Fibroblast of lung (primary cell): ENCODE measurements at regions not wholly inside any gene's neighbourhood (a gene's known extent, or its start where the extent isn't known, plus 50 kb on each side); places are given as distances from the start of the nearest gene placed in this dataset.
"Not testable (repeated sequence)": the region's sequence is repeated elsewhere in the genome, so short reads cannot be mapped to it uniquely, and the experiment has no call there.

Source experiments
- DNase-seq, 2 donors: peaks; one replicate each; pipeline versions ENCODE4 v3.0.0 to v3.0.0-alpha.2; 2010; ENCODE audit warnings: low read depth in 2 of 2
- H2AFZ ChIP-seq: 2 replicates; pipeline ENCODE4 v1.5.1; 2012; ENCODE audit warnings: low read length, control low read depth, inconsistent platforms
- H3K27ac ChIP-seq: 2 replicates; pipeline ENCODE4 v1.5.1; 2011; ENCODE audit warnings: low read length, control low read depth; ENCODE audit not compliant: insufficient read depth
- H3K27me3 ChIP-seq: 2 replicates; pipeline ENCODE4 v1.5.1; 2011; ENCODE audit warnings: mild to moderate bottlenecking, low read length; ENCODE audit not compliant: control insufficient read depth, insufficient read depth
- H3K36me3 ChIP-seq: 2 replicates; pipeline ENCODE4 v1.5.1; 2011; ENCODE audit warnings: low read length; ENCODE audit not compliant: control insufficient read depth, insufficient read depth
- H3K4me1 ChIP-seq: 2 replicates; pipeline ENCODE4 v1.5.1; 2011; ENCODE audit warnings: low read length; ENCODE audit not compliant: control insufficient read depth, insufficient read depth; ENCODE audit errors: extremely low read depth
- H3K4me2 ChIP-seq: 2 replicates; pipeline ENCODE4 v1.5.1; 2011; ENCODE audit warnings: low read length, control low read depth; ENCODE audit not compliant: insufficient read depth; ENCODE audit errors: extremely low read depth
- H3K4me3 ChIP-seq, 4 experiments: fragments of 200-600 bp in 1 of 4; sonication (generic) in 1 of 4; replicated peaks in 1 of 4; 2 replicates each; pipeline ENCODE4 v1.5.1; 2011 to 2016; ENCODE audit warnings: low read length in 4 of 4, low read depth in 3 of 4, mild to moderate bottlenecking in 3 of 4, control low read depth in 2 of 4, inconsistent platforms in 1 of 4, mixed read lengths in 1 of 4; ENCODE audit not compliant: insufficient read depth in 1 of 4; ENCODE audit errors: control extremely low read depth in 1 of 4
- H3K79me2 ChIP-seq: 2 replicates; pipeline ENCODE4 v1.5.1; 2012; ENCODE audit warnings: mild to moderate bottlenecking, low read length, inconsistent platforms; ENCODE audit not compliant: control insufficient read depth, insufficient read depth
- H3K9ac ChIP-seq: 2 replicates; pipeline ENCODE4 v1.5.1; 2011; ENCODE audit warnings: mild to moderate bottlenecking, low read length, control low read depth; ENCODE audit not compliant: insufficient read depth
- H3K9me3 ChIP-seq: 2 replicates; pipeline ENCODE4 v1.5.1; 2012; ENCODE audit warnings: low read depth, low read length; ENCODE audit not compliant: control insufficient read depth, insufficient read depth
- H4K20me1 ChIP-seq: 2 replicates; pipeline ENCODE4 v1.5.1; 2011; ENCODE audit warnings: low read length; ENCODE audit not compliant: control insufficient read depth, insufficient read depth; ENCODE audit errors: extremely low read depth

DNA sequence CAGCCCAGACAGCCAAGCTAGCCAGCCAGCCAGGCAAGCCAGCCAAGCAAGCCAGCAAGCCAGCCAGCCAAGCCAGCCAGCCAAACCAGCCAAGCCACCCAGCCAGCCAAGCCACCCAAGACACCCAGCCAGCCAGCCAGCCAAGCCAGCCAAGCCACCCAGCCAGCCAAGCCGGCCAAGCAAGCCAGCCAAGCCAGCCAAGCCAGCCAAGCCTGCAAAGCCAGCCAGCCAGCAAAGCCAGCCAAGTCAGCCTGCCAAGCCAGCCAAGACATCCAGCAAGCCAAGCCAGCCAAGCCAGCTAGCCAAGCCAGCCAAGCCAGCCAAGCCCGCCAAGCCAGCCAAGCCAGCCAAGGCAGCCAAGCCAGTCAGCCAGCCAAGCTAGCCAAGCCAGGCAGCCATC is 1606.2 kb downstream of the RPIA start:
- not testable (repeated sequence) for H2AFZ ChIP-seq, DNase-seq, H3K79me2 ChIP-seq, H3K36me3 ChIP-seq, H3K9me3 ChIP-seq, H3K27me3 ChIP-seq, H3K27ac ChIP-seq, H3K4me3 ChIP-seq, H3K4me1 ChIP-seq, H4K20me1 ChIP-seq, H3K9ac ChIP-seq, H3K4me2 ChIP-seq

- not testable (repeated sequence) for DNase-seq, H3K4me3 ChIP-seq, H3K27me3 ChIP-seq, H3K4me2 ChIP-seq, H3K4me1 ChIP-seq, H3K27ac ChIP-seq, H3K9ac ChIP-seq, H3K79me2 ChIP-seq, H2AFZ ChIP-seq, H3K36me3 ChIP-seq, H4K20me1 ChIP-seq, H3K9me3 ChIP-seq
Measured at GRCh38 chr2:90298126-90298755, 1606.8 kb downstream of the RPIA start.

DNA sequence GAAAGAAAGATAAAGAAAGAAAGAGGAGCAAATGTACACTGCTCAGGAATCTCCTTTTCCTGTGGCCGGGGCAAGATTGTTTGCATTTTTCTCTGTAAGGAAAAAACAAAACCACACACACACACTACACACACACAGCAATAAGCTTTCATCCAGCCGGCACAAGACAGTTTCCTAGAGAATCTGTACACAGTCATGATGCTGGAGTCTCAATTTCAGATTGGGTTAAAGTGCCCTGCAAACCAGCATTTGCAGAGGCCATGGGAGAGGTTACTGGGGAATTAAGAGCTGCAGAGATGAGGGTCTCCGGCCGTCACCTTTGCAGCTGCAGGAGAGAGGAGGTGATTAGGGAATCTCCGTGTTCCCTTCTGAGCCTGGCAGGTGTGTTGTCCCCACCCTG is 1607.5 kb downstream of the RPIA start:
- H3K36me3 ChIP-seq, H2AFZ ChIP-seq, H3K27me3 ChIP-seq, H3K79me2 ChIP-seq, H3K27ac ChIP-seq, H4K20me1 ChIP-seq, H3K4me2 ChIP-seq, H3K4me1 ChIP-seq, H3K4me3 ChIP-seq, DNase-seq, H3K9ac ChIP-seq, H3K9me3 ChIP-seq: not testable (repeated sequence)

DNA sequence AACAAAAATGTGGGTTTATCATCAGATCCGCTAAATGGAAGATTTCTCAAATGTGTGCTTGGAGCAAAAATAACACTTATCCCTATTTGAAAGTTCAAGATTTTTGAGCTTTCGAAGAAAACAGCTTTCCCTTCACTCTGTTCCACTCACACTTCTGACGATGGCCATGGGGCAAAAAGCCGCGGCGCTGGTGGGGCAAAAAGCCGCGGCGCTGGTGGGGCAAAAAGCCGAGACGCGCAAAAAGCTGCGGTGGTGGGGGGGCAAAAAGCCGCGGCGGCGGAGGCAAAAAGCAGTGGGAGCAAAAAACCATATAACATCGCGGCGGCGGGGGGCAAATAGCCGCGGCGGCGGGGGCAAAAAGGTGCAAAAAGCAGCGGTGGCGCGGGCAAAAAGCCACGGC is 1631.5 kb downstream of the RPIA start:
- not testable (repeated sequence) for H3K27me3 ChIP-seq

GRCh38 chr2:90323612-90324558 is 1632.4 kb downstream of the RPIA start:
- H3K9ac ChIP-seq, H3K27ac ChIP-seq, H3K79me2 ChIP-seq, H3K27me3 ChIP-seq, H3K9me3 ChIP-seq, H3K4me1 ChIP-seq, H2AFZ ChIP-seq, H3K4me2 ChIP-seq, H4K20me1 ChIP-seq, H3K36me3 ChIP-seq, DNase-seq: not testable (repeated sequence)
- H3K4me3 ChIP-seq = peak overlapping the region in 1 of 4 experiments; percentile 17

More for the DNA sequence above, 1631.5 kb downstream of the RPIA start:
- H2AFZ ChIP-seq, H3K4me3 ChIP-seq, H3K4me1 ChIP-seq, DNase-seq, H4K20me1 ChIP-seq, H3K27ac ChIP-seq, H3K79me2 ChIP-seq, H3K9ac ChIP-seq, H3K36me3 ChIP-seq, H3K9me3 ChIP-seq, H3K4me2 ChIP-seq: not testable (repeated sequence)

GRCh38 chr2:90324672-90325071 is 1633.2 kb downstream of the RPIA start:
- DNase-seq, H3K4me1 ChIP-seq, H3K27me3 ChIP-seq, H3K9ac ChIP-seq, H2AFZ ChIP-seq, H3K4me2 ChIP-seq, H3K4me3 ChIP-seq, H3K9me3 ChIP-seq, H3K27ac ChIP-seq, H4K20me1 ChIP-seq, H3K79me2 ChIP-seq, H3K36me3 ChIP-seq: not testable (repeated sequence)
